Hematopoietic multipotent progenitor cell treated with erythropoietin and hydrocortisone succinate and interleukin-3 and kit ligand, for 6 days (in vitro differentiated cells): ENCODE measurements at regions not wholly inside any gene's neighbourhood (a gene's known extent, or its start where the extent isn't known, plus 50 kb on each side); places are given as distances from the start of the nearest gene placed in this dataset.
"Not testable (repeated sequence)": the region's sequence is repeated elsewhere in the genome, so short reads cannot be mapped to it uniquely, and the experiment has no call there.

ENCODE experiments used
- DNase-seq: peaks from one replicate; pipeline ENCODE4 v3.0.0-alpha.2; 2015

GRCh38 chr11:44388828-44389657 lies 79.1 kb upstream of the ALX4 start:
- DNase-seq, result no peak

DNA sequence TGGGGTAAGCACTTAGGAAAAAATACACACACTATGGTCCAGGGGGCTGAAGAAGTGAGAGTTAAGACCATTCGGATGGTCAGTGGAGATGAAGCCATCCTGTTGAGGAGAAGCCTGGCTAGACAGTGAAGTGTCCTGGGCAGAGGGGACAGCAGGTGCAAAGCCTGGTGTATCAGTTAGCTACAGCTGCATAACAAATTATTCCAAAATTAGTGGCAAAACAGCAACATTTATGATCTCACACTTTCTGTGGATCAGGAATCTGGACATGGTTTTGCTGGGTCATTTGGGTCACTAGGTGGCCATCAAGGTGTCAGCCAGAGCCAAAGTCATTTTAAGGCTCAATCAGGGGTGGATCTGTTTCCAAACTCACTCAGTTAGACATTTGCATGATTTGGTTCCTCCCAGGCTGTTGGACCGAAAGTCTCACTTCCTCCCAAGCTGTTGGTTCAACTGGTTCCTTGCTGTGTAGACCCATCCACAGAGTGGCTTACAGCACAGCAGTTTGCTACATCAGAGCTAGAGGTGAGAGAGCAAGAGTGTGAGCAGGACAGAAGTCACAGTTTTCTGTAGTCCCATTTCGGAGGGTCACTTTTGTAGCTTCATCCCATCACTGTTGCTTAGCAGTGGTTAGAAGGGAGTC lies 80.1 kb upstream of the ALX4 start:
- no peak for DNase-seq

DNA sequence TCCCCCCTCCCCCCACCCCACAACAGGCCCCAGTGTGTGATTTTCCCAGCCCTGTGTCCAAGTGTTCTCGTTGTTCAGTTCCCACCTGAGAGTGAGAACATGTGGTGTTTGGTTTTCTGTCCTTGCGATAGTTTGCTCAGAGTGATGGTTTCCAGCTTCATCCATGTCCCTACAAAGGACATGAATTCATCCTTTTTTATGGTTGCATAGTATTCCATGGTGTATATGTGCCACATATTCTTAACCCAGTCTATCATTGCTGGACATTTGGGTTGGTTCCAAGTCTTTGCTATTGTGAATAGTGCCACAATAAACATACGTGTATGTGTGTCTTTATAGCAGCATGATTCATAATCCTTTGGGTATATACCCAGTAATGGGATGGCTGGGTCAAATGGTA lies 81.1 kb upstream of the ALX4 start:
- not testable (repeated sequence) for DNase-seq

- DNase-seq, result not testable (repeated sequence)
Observed at GRCh38 chr11:44396746-44397145, 86.8 kb upstream of the ALX4 start.

DNA sequence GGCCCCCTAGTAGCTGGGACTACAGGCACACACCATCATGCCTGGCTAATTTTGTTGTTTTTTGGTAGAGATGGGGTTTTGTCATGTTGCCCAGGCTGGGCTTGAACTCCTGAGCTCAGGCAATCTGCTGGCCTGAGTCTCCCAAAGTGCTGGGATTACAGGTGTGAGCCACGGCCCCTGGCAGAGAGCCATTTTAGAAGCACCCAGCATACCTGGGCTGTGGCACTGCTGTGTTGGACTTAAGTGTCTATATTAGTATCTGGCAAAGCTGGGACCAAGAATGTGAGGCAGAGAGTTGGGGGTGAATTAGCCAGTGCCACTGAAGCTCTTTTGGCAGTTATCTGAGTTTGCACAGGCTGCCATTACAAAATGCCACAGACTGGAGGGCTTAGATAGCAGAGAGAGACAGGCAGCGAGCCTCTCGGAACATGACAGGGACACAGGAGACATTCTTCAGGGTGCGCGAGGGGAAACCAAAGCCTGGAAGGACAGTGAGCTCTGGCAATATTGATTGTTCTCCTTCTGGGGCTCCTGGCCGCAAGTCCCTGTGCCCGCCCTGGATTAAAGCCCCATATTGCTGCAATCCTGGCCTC lies 87.7 kb upstream of the ALX4 start:
- DNase-seq, result peak; percentile 5

DNA sequence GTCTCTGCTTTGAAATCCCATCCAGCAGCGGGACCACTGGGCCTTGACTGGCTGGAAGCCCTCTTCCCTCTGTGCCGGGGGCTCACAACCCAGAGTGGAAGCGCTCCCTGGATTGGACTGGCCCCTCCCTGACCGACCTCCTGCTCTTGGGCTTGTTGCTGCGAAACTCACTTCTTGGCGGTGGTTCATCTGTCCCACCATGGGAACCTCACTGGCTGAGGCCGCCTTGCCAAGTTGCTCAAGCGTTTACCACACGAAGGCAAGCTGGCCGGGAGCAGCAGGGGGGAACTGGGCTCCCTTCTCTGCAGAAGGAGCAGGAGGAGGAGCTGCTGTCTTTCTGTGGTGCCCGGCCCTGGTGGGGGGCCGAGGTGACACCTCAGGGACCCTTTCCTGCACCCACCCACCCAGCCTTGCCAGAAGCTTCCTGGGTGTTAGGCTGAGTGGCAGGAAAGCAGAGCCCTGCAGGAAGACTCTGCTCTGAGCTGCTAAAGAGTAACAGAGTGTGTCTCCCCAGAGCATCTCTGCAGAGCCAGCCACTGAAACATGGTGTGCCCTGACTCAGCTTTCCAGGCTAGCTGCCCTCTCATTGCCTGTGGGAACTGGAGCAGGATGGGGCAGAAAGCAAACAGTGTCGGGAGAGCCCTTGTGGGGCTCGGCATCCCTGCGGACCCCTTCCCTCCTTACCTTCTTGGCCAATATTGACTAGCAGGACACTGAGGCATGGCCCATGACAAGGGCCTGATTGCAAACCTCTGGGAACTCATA lies 88.5 kb upstream of the ALX4 start:
- DNase-seq, result no peak

DNA sequence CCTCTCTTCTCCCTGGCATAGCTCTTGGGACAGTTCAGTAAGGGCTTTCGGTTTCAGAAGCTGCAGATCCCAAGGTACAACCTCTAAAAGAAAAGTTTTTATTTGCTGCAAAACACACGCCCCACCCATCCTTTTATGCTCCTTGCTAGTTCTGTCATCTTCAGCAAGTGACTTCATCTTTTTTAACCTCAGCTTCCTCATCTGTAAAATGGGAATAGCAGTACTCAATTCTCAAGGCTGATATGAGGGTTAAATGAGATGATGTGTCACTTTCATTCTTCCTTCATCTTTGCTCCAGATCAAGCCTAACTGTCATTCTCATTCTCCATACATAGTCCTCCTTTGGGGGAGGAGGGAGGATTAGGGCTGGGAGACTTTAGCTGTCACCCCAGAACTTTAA lies 90.0 kb upstream of the ALX4 start:
- DNase-seq, result no peak

DNA sequence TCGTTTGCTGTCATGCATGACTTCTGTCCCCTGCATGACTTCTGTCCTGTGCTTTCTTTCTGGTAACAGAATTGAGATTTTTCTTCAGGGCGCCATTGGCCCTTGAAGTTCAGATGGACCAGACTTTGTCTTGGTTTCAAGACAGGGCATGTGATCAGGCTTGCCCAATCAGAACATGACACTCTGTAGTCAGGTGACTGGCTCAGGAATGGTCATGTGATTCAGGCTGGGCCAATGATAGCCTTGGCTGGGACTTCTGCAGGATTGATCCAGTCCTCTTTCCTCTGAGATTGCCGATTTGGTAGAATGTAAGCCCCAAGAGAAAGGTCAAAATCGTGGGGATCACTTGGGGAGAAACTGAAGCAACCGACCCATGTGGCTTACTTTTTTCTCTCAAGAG lies 90.5 kb upstream of the ALX4 start:
- no peak for DNase-seq

- no peak for DNase-seq
Observed at GRCh38 chr11:44402466-44403075, 92.6 kb upstream of the ALX4 start.

DNA sequence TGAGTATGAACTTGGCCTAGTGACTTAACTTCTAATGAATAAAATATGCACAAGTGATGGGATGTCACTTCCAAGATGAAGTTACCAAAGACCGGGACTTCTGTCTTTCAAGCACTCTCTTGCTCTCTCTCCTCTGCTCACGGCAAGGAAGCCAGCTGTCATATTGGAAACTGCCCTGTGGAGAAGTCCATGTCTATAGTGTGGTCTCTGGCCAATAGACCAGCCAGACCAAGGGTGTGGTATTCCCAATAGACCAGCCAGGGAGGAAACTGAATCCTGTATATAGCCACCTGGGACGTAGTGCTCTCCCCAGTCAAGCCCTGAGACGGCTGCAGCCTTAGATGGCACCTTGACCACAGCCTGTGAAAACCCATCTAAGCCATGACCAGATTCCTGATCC lies 93.2 kb upstream of the ALX4 start:
- no peak for DNase-seq

- no peak for DNase-seq
Observed at GRCh38 chr11:44403587-44404273, 93.8 kb upstream of the ALX4 start.

DNA sequence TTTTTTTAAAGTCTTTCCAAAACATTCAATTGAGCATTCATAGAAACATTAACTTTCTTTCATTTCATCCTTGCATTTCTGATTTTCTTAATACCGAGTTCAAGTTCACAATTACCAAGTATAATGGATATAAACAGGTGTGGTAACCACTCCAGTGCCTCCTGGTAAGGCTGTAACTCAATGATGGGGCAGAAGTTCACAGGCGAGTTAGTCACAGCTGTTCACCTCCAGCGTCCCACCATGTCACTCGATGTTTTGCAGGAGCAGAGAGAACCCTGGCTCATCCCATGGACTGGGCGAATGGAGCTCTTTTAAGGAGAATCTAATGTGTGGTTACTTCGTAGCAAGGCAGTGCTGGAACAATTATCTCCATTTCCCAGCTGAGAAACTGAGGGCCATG lies 94.4 kb upstream of the ALX4 start:
- DNase-seq, result no peak

- DNase-seq, result no peak
Observed at GRCh38 chr11:44404736-44405395, 94.9 kb upstream of the ALX4 start.

GRCh38 chr11:44407211-44407996 lies 97.5 kb upstream of the ALX4 start:
- no peak for DNase-seq

- DNase-seq, result no peak
Observed at GRCh38 chr11:44408141-44408540, 98.2 kb upstream of the ALX4 start.

DNA sequence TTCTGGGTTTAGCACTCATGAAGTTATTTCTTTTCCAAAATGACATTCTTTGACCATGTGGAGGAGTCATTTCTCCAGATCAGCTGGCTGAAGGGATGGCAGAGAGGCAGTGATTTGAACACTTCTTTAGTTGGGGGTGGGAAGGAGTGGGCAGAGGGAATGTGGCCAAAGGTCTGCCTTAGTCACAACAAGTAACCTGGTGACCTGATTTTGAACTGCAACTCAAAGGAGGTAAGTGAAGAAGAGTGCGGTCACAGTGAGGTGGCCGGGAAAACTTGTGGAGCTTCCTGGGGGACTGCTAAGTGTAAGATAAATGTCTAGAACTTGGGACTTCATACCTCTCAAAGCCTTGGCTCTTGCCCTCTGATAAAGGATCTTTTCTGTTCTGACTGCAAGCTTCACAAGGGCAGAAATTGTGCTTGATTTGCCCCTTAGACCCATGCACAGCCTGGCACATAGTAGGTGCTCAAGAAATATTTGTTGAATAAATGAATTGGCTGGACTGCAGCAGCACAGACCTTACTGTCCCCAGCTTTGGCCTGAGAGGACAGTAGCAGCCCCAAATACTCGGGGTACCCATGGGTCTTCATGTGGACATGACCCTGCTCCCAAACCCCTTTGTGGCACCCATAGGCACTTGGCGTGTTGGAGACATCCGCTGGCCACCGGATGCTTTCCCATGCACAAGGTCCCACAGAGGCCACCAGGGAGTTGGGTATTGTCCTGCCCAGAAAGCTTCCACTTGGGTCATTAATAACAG lies 99.0 kb upstream of the ALX4 start:
- DNase-seq, result no peak

GRCh38 chr11:44409558-44410236 lies 99.8 kb upstream of the ALX4 start:
- no peak for DNase-seq

- no peak for DNase-seq
Observed at GRCh38 chr11:44416776-44417175, 106.8 kb upstream of the ALX4 start.

DNA sequence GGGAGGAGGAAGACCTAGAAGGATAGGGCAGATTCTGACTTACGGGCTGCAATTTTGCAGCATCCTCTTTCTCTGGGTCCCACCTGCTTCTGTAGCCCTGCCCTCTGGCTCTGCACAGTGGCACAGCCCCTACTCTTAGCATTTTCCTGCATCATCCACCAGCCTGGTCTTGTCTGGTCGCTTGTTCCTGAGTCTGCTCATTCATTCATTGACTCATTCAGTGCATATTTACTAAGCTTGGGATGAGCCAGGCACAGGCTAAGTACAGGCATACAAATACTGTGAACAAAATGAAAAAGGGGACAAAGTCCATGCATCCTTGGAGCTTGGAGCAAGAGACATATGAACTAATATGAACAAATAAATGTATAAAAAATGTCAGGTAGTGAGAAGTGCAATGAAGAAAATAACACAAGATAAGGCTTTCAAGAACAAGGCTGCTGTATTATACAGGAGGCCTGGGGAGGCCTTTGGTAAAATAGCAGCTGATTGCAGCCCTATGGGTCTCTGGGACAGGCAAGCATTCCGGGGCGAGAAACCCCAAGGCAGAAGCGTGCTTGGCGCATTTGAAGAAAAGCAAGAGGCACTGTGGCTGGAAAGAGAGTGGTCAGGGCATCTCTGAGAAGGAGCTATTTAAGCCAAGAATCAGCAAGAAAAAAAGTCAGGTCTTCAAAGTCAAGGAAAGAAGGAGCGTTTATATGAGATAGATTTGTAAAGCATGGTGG lies 108.0 kb upstream of the ALX4 start:
- DNase-seq, result no peak
